ENCODE measurements at regions not wholly inside any gene's neighbourhood (a gene's known extent, or its start where the extent isn't known, plus 50 kb on each side); places are given as distances from the start of the nearest gene placed in this dataset.
A peak's percentile ranks its signal among the peaks of the same experiment; 100 is the strongest.
"Not testable (repeated sequence)": the region's sequence is repeated elsewhere in the genome, so short reads cannot be mapped to it uniquely, and the experiment has no call there.

DNA sequence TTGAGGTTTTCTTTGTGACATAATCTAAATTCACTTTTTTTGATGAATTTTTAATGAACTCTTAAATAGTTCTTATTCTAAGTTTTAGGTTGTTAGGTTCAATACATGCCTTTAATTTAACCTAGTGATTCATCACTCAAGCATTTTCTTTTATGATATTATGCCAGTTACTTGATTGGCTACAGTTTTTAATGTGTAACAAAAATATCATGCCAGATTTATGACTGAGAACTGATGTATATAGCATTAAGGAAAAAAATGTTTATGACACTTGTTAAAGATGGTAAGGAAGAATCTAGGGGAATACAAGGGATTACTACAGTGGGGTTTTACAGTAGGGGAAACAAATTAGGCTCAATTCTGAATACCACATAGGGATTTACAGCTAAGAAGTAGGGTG, 103.1 kb downstream of the VGLL3 start:
- no peaks in the 10 kb centered on the region for H4K20me1 ChIP-seq (ENCODE audit: low read length)
- intact Hi-C loops (cut with micrococcal nuclease): no loop called here
- no peaks in the 10 kb centered on the region for H3K9me2 ChIP-seq (replicated peaks; ENCODE audit: low read length)
- no peaks in the 10 kb centered on the region for H3K9me3 ChIP-seq (ENCODE audit: low read length)
- DNase-seq (peak; percentile 69), ATAC-seq (peak; percentile 74)
- no peaks in the 10 kb centered on the region for H3F3A ChIP-seq (ENCODE audit: low read length, unreplicated experiment)
- H3K4me2 ChIP-seq (ENCODE audit: low read length): no peak overlapping the region
- H3K36me3 ChIP-seq (ENCODE audit: low read depth, low read length): no peaks in the 10 kb centered on the region
- no peaks in the 10 kb centered on the region for H3K27me3 ChIP-seq (ENCODE audit: low read length)
- no peak overlapping the region for H3K27ac ChIP-seq (ENCODE audit: low read length)
- peaks cover 8% of the 10 kb centered on the region for H3K4me1 ChIP-seq (ENCODE audit: insufficient read depth, low read length)
- ChIA-PET POLR2A (ENCODE audit: unreplicated experiment) (no interaction called here), CTCF (no interaction called here)
- TF ChIP-seq CTCF (conservative IDR thresholded peaks at IDR 0.05; ENCODE audit: low read depth, low read length): no peak
- TF ChIP-seq EZH2 (IDR thresholded peaks at IDR 0.05; ENCODE audit: low read length, unreplicated experiment): no peak
- no peak for TF ChIP-seq EZH2phosphoT487 (IDR thresholded peaks at IDR 0.05; ENCODE audit: borderline replicate concordance, low read length)
- no TSS peak for BruUV-seq (replicated peaks)
- H3K9ac ChIP-seq (ENCODE audit: low read length): no peak overlapping the region
- H3K4me3 ChIP-seq (ENCODE audit: low read length): no peak overlapping the region
- H3K79me2 ChIP-seq (ENCODE audit: low read length): no peaks in the 10 kb centered on the region
- no peak overlapping the region for H2AFZ ChIP-seq (ENCODE audit: low read length)

DNA sequence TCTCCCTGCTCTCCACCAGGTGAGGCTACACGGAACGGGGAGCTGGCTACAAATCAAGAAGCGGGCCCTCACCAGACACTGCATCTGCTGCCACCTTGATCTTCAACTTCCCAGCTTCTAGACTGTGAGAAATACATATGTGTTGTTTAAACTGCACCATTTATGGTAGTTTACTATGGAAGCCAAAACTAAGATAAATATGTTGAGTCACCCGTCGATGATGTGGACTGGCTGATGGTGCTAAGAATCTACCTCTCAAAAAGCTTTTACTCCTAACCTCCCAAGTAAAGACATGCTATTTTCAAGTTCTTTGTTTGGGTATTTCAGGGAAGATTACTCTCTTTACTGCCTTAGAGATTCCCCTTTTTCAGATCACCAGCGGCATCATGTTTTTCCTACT, 110.9 kb downstream of the VGLL3 start:
- TF ChIP-seq EZH2 (IDR thresholded peaks at IDR 0.05; ENCODE audit: low read length, unreplicated experiment) (no peak), EZH2phosphoT487 (IDR thresholded peaks at IDR 0.05; ENCODE audit: borderline replicate concordance, low read length) (no peak), CTCF (conservative IDR thresholded peaks at IDR 0.05; ENCODE audit: low read depth, low read length) (no peak)
- no TSS peak for BruUV-seq (replicated peaks)
- DNase-seq (no peak), ATAC-seq (peak; percentile 53)
- H3K4me2 ChIP-seq (ENCODE audit: low read length): no peak overlapping the region
- no peak overlapping the region for H3K4me3 ChIP-seq (ENCODE audit: low read length)
- no peaks in the 10 kb centered on the region for H3K4me1 ChIP-seq (ENCODE audit: insufficient read depth, low read length)
- ChIA-PET CTCF (no interaction called here), POLR2A (ENCODE audit: unreplicated experiment) (no interaction called here)
- H3K27ac ChIP-seq (ENCODE audit: low read length): no peak overlapping the region
- H3K9me3 ChIP-seq (ENCODE audit: low read length): no peaks in the 10 kb centered on the region
- no peaks in the 10 kb centered on the region for H3K79me2 ChIP-seq (ENCODE audit: low read length)
- no peaks in the 10 kb centered on the region for H3K36me3 ChIP-seq (ENCODE audit: low read depth, low read length)
- no peaks in the 10 kb centered on the region for H4K20me1 ChIP-seq (ENCODE audit: low read length)
- no peak overlapping the region for H2AFZ ChIP-seq (ENCODE audit: low read length)
- H3K9ac ChIP-seq (ENCODE audit: low read length): no peak overlapping the region
- H3K27me3 ChIP-seq (ENCODE audit: low read length): no peaks in the 10 kb centered on the region
- H3F3A ChIP-seq (ENCODE audit: low read length, unreplicated experiment): no peaks in the 10 kb centered on the region
- intact Hi-C loops (cut with micrococcal nuclease): no loop called here
- H3K9me2 ChIP-seq (replicated peaks; ENCODE audit: low read length): no peaks in the 10 kb centered on the region

GRCh38 chr3:86876504-86877181, 114.3 kb downstream of the VGLL3 start:
- POLR2A ChIA-PET (ENCODE audit: unreplicated experiment); intact Hi-C loops (cut with micrococcal nuclease); H3F3A ChIP-seq (ENCODE audit: low read length, unreplicated experiment); H3K27me3 ChIP-seq (ENCODE audit: low read length); H3K9me2 ChIP-seq (replicated peaks; ENCODE audit: low read length); H3K4me1 ChIP-seq (ENCODE audit: insufficient read depth, low read length); H2AFZ ChIP-seq (ENCODE audit: low read length); CTCF ChIA-PET; H4K20me1 ChIP-seq (ENCODE audit: low read length); H3K4me3 ChIP-seq (ENCODE audit: low read length); H3K9ac ChIP-seq (ENCODE audit: low read length); H3K36me3 ChIP-seq (ENCODE audit: low read depth, low read length); H3K4me2 ChIP-seq (ENCODE audit: low read length); ATAC-seq; H3K79me2 ChIP-seq (ENCODE audit: low read length); H3K9me3 ChIP-seq (ENCODE audit: low read length); BruUV-seq (replicated peaks); H3K27ac ChIP-seq (ENCODE audit: low read length): not testable (repeated sequence)
- peak; percentile 24 for DNase-seq

DNA sequence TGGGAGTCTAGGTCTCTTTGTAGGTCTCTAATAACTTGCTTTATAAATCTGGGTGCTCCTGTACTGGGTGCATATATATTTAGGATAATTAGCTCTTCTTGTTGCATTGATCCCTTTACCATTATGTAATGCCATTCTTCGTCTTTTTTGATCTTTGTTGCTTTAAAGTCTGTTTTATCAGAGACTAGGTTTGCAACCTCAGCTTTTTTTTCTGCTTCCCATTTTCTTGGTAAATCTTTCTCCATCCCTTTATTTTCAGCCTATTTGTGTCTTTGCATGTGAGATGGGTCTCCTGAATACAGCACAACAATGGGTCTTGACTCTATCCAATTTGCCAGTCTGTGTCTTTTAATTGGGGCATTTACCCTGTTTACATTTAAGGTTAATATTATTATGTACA, 116.2 kb downstream of the VGLL3 start:
- BruUV-seq (replicated peaks); H4K20me1 ChIP-seq (ENCODE audit: low read length); POLR2A ChIA-PET (ENCODE audit: unreplicated experiment); H3K36me3 ChIP-seq (ENCODE audit: low read depth, low read length); DNase-seq; H3K27ac ChIP-seq (ENCODE audit: low read length); H3K27me3 ChIP-seq (ENCODE audit: low read length); H2AFZ ChIP-seq (ENCODE audit: low read length); H3F3A ChIP-seq (ENCODE audit: low read length, unreplicated experiment); H3K4me2 ChIP-seq (ENCODE audit: low read length); CTCF ChIA-PET; ATAC-seq; H3K4me1 ChIP-seq (ENCODE audit: insufficient read depth, low read length); H3K4me3 ChIP-seq (ENCODE audit: low read length); H3K79me2 ChIP-seq (ENCODE audit: low read length); H3K9ac ChIP-seq (ENCODE audit: low read length); H3K9me2 ChIP-seq (replicated peaks; ENCODE audit: low read length); intact Hi-C loops (cut with micrococcal nuclease); H3K9me3 ChIP-seq (ENCODE audit: low read length): not testable (repeated sequence)
